Endodermal cell (in vitro differentiated cells): ENCODE measurements at regions not wholly inside any gene's neighbourhood (a gene's known extent, or its start where the extent isn't known, plus 50 kb on each side); places are given as distances from the start of the nearest gene placed in this dataset.
A peak's percentile ranks its signal among the peaks of the same experiment; 100 is the strongest.
"Not testable (repeated sequence)": the region's sequence is repeated elsewhere in the genome, so short reads cannot be mapped to it uniquely, and the experiment has no call there.

Source experiments
- DNase-seq: peaks from one replicate; pipeline ENCODE4 v3.0.0-alpha.2; 2017
- H3K27ac ChIP-seq: 2 replicates; pipeline ENCODE4 v1.5.1; 2013; ENCODE audit warnings: mild to moderate bottlenecking, low read depth, low read length, moderate library complexity
- H3K27me3 ChIP-seq: 2 replicates; pipeline ENCODE4 v1.6.1; 2013; ENCODE audit warnings: mild to moderate bottlenecking, low read length, moderate library complexity; ENCODE audit not compliant: insufficient read depth, control insufficient read depth, poor library complexity, severe bottlenecking
- H3K36me3 ChIP-seq: 2 replicates; pipeline ENCODE4 v1.7.0; 2013; ENCODE audit warnings: mild to moderate bottlenecking, low read length, moderate library complexity; ENCODE audit not compliant: control insufficient read depth, insufficient read depth
- H3K4me1 ChIP-seq: one replicate; pipeline ENCODE4 v1.7.0; 2013; ENCODE audit warnings: low read length; ENCODE audit not compliant: control insufficient read depth, insufficient read depth
- H3K4me3 ChIP-seq: 2 replicates; pipeline ENCODE4 v1.5.1; 2013; ENCODE audit warnings: mild to moderate bottlenecking, low read length, moderate library complexity
- H3K9ac ChIP-seq: 2 replicates; pipeline ENCODE4 v1.6.1; 2013; ENCODE audit warnings: mild to moderate bottlenecking, low read length, moderate library complexity; ENCODE audit not compliant: poor library complexity, severe bottlenecking; ENCODE audit errors: extremely low read depth
- H3K9me3 ChIP-seq: 2 replicates; pipeline ENCODE4 v1.6.1; 2013; ENCODE audit warnings: mild to moderate bottlenecking, low read length, moderate library complexity; ENCODE audit not compliant: control insufficient read depth
- H3K27ac Mint-ChIP-seq: 2 replicates; pipeline ENCODE4 v1.8.0; 2020; ENCODE audit warnings: mixed read lengths
- H3K27me3 Mint-ChIP-seq: 2 replicates; pipeline ENCODE4 v1.8.0; 2021; ENCODE audit warnings: mild to moderate bottlenecking, mixed read lengths; ENCODE audit not compliant: insufficient read depth
- H3K36me3 Mint-ChIP-seq: 2 replicates; pipeline ENCODE4 v1.8.0; 2020; ENCODE audit warnings: low read depth, mixed read lengths
- H3K4me1 Mint-ChIP-seq: 2 replicates; pipeline ENCODE4 v1.8.0; 2020; ENCODE audit warnings: mixed read lengths
- H3K4me3 Mint-ChIP-seq: 2 replicates; pipeline ENCODE4 v1.8.0; 2020; ENCODE audit warnings: mild to moderate bottlenecking, moderate library complexity, mixed read lengths
- H3K9me3 Mint-ChIP-seq: 2 replicates; pipeline ENCODE4 v1.8.0; 2020; ENCODE audit warnings: mild to moderate bottlenecking, mixed read lengths
- CTCF ChIP-seq: fragments of 200-600 bp; sonication (generic); conservative IDR thresholded peaks from 2 replicates; pipeline ENCODE4 v1.5.0; 2021; ENCODE audit warnings: antibody characterized with exemption, mild to moderate bottlenecking
- WGBS, 2 experiments: methylation state at CpG; one replicate each; pipeline versions ENCODE4 v1.1.5 to v1.1.7; 2013; ENCODE audit warnings: missing lambda C conversion rate in 2 of 2, mixed read lengths in 1 of 2; ENCODE audit not compliant: insufficient coverage in 1 of 2, insufficient read length in 1 of 2; 5-methylcytosine and 5-hydroxymethylcytosine counted together

- H3K4me3 ChIP-seq = no peak overlapping the region
- no peak overlapping the region for H3K27ac ChIP-seq
- no peaks in the 10 kb centered on the region for H3K27me3 Mint-ChIP-seq
- peaks cover 15% of the 10 kb centered on the region for H3K9me3 ChIP-seq
- peaks cover 4% of the 10 kb centered on the region for H3K4me1 Mint-ChIP-seq
- H3K9me3 Mint-ChIP-seq = peaks cover 21% of the 10 kb centered on the region
- 100% methylated on average over 1 of the region's 1 CpG; no CpG with 5 or more reads in 1 of the 2 experiments for WGBS, 2 experiments
- no peak overlapping the region for H3K27ac Mint-ChIP-seq
- H3K36me3 Mint-ChIP-seq = peaks cover 11% of the 10 kb centered on the region
- no peaks in the 10 kb centered on the region for H3K27me3 ChIP-seq
- H3K4me1 ChIP-seq = no peaks in the 10 kb centered on the region
- H3K4me3 Mint-ChIP-seq = no peak overlapping the region
- TF ChIP-seq CTCF = no peak
- no peak for DNase-seq
- no peaks in the 10 kb centered on the region for H3K36me3 ChIP-seq
- H3K9ac ChIP-seq = no peak overlapping the region
These were observed 875.7 kb upstream of the ANO3 start for GRCh38 chr11:25456211-25456610.

- no peak overlapping the region for H3K9ac ChIP-seq
- H3K36me3 ChIP-seq = no peaks in the 10 kb centered on the region
- Mint-ChIP-seq H3K27ac (peak overlapping the region; percentile 44), H3K27me3 (no peaks in the 10 kb centered on the region), H3K9me3 (no peaks in the 10 kb centered on the region), H3K4me3 (no peak overlapping the region), H3K36me3 (no peaks in the 10 kb centered on the region), H3K4me1 (peaks cover 15% of the 10 kb centered on the region)
- H3K27me3 ChIP-seq = no peaks in the 10 kb centered on the region
- DNase-seq = no peak
- H3K27ac ChIP-seq = no peak overlapping the region
- no peak overlapping the region for H3K4me3 ChIP-seq
- TF ChIP-seq CTCF = no peak
- no peaks in the 10 kb centered on the region for H3K9me3 ChIP-seq
- H3K4me1 ChIP-seq = peaks cover 3% of the 10 kb centered on the region
- WGBS, 2 experiments = 94 to 100% methylated on average over 1 to 5 of the region's 5 CpGs
These were observed 847.9 kb upstream of the ANO3 start for GRCh38 chr11:25483915-25484635.

GRCh38 chr11:25485315-25485714 is 846.6 kb upstream of the ANO3 start:
- Mint-ChIP-seq H3K36me3 (no peaks in the 10 kb centered on the region), H3K27me3 (no peaks in the 10 kb centered on the region), H3K4me3 (no peak overlapping the region), H3K9me3 (no peaks in the 10 kb centered on the region), H3K4me1 (peaks cover 15% of the 10 kb centered on the region), H3K27ac (peak overlapping the region; percentile 26)
- no peak for DNase-seq
- Histone ChIP-seq H3K27me3 (no peaks in the 10 kb centered on the region), H3K36me3 (no peaks in the 10 kb centered on the region), H3K4me1 (peaks cover 3% of the 10 kb centered on the region), H3K9ac (no peak overlapping the region), H3K9me3 (no peaks in the 10 kb centered on the region), H3K27ac (no peak overlapping the region), H3K4me3 (no peak overlapping the region)
- 44 to 60% methylated on average over 1 to 2 of the region's 2 CpGs for WGBS, 2 experiments
- no peak for TF ChIP-seq CTCF

- not testable (repeated sequence) for H3K36me3 Mint-ChIP-seq, H3K27me3 ChIP-seq, H3K9me3 Mint-ChIP-seq, H3K36me3 ChIP-seq, H3K4me1 ChIP-seq, H3K27ac ChIP-seq, H3K9me3 ChIP-seq, H3K27ac Mint-ChIP-seq, H3K27me3 Mint-ChIP-seq, H3K9ac ChIP-seq, H3K4me3 Mint-ChIP-seq
- peak overlapping the region; percentile 68 for H3K4me3 ChIP-seq
- WGBS, 2 experiments = 22% methylated on average over 8 of the region's 8 CpGs; no CpG with 5 or more reads in 1 of the 2 experiments
- peak; percentile 52 for DNase-seq
- peaks cover 16% of the 10 kb centered on the region for H3K4me1 Mint-ChIP-seq
These were observed 845.6 kb upstream of the ANO3 start for GRCh38 chr11:25486338-25486737.

GRCh38 chr11:25488176-25488575 is 843.8 kb upstream of the ANO3 start:
- H3K27ac Mint-ChIP-seq, DNase-seq, H3K36me3 ChIP-seq, H3K9me3 ChIP-seq, H3K4me1 Mint-ChIP-seq, H3K4me3 Mint-ChIP-seq, H3K4me3 ChIP-seq, H3K9ac ChIP-seq, H3K27me3 Mint-ChIP-seq, H3K36me3 Mint-ChIP-seq, H3K27me3 ChIP-seq, H3K4me1 ChIP-seq, H3K27ac ChIP-seq: not testable (repeated sequence)
- 84% methylated on average over 4 of the region's 5 CpGs; no CpG with 5 or more reads in 1 of the 2 experiments for WGBS, 2 experiments
- H3K9me3 Mint-ChIP-seq = peaks cover 14% of the 10 kb centered on the region
